ENCODE measurements at regions not wholly inside any gene's neighbourhood (a gene's known extent, or its start where the extent isn't known, plus 50 kb on each side); places are given as distances from the start of the nearest gene placed in this dataset.

DNA sequence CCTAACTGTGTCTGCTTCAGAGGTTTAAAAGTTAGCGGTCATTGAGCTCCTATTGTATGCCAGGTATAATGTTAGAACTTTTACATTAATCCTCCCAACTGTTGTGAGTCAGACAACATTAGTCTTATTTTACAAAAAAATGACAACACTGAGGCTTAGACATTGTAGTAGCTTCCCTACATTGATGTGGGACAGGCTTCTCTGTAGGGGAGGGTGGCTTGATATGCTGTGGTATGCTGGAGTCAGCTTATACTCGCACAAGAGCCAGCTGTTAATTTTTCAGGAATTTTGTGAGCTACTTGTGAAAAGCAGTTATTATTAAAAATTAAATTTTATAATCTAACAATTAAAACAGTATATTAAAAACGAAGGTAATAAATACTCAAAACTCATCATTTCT is 64.8 kb upstream of the NAV2 start:
- TF ChIP-seq POLR2A (IDR thresholded peaks at IDR 0.05) (no peak), POLR2AphosphoS5 (IDR thresholded peaks at IDR 0.05) (no peak), EP300 (IDR thresholded peaks at IDR 0.05) (no peak)
- TF ChIP-seq, protein P1, sequence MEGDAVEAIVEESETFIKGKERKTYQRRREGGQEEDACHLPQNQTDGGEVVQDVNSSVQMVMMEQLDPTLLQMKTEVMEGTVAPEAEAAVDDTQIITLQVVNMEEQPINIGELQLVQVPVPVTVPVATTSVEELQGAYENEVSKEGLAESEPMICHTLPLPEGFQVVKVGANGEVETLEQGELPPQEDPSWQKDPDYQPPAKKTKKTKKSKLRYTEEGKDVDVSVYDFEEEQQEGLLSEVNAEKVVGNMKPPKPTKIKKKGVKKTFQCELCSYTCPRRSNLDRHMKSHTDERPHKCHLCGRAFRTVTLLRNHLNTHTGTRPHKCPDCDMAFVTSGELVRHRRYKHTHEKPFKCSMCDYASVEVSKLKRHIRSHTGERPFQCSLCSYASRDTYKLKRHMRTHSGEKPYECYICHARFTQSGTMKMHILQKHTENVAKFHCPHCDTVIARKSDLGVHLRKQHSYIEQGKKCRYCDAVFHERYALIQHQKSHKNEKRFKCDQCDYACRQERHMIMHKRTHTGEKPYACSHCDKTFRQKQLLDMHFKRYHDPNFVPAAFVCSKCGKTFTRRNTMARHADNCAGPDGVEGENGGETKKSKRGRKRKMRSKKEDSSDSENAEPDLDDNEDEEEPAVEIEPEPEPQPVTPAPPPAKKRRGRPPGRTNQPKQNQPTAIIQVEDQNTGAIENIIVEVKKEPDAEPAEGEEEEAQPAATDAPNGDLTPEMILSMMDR (IDR thresholded peaks at IDR 0.05), result no peak

Data from gastroesophageal sphincter (tissue), 3 donors.